Panc1 (cell line): ENCODE measurements at regions not wholly inside any gene's neighbourhood (a gene's known extent, or its start where the extent isn't known, plus 50 kb on each side); places are given as distances from the start of the nearest gene placed in this dataset.

Experiments used
- TF ChIP-seq, protein P1 (sequence below): fragments of 450-650 bp; IDR thresholded peaks from 2 replicates; pipeline ENCODE4 v1.5.1; 2017; ENCODE audit warnings: mild to moderate bottlenecking
- TF ChIP-seq, protein P2 (sequence below), 2 experiments: IDR thresholded peaks; 2 replicates each; pipeline ENCODE4 v1.6.1; 2011 to 2012; ENCODE audit warnings: low read depth in 2 of 2, control low read depth in 1 of 2, low read length in 1 of 2, mild to moderate bottlenecking in 1 of 2, moderate library complexity in 1 of 2; ENCODE audit not compliant: insufficient read depth in 1 of 2

DNA sequence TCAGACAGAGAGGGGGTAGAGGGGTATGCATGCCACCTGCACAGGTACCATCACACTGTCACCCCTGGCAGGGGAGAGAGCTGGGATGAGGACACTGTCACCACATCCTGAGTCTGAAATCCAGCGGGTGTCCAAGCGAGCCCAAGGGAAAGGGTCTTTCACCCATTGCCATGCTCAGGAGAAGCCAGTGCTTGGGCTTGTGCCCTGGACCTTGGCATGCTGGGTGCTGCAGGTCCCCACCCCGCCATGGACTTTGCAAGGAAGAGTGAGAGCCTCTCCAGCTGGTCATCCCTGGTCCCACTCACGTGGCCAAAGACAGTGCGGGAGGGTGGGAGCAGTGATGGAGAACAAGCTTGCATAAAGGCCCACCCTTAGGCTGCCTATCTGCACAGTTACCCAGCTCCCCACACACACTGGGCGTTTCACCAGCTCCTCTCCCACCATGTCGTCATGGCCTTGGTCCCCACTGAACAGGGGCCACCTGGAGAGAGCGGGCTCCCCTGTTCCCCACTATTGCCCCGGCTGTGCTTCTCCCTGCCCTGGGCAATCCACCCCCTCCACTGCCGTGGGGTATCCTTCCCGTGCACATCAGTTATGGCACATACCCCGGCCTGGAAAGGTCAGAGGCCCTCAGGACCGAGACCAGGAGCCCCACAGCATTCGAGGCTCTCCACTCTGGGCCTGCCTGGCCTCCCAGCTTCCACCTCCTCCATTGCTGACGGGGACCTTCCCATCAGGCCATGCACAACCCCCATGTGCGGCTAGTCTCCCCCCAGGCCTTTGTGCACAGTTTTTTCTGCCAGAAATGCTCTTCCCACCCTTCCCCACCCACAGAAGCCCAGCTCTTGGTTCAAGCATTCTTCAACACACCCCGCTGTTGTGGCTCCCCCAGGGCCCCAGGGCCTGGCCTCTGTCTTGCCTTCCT, 58.6 kb upstream of the BCL11B start:
- TF ChIP-seq, protein P1, sequence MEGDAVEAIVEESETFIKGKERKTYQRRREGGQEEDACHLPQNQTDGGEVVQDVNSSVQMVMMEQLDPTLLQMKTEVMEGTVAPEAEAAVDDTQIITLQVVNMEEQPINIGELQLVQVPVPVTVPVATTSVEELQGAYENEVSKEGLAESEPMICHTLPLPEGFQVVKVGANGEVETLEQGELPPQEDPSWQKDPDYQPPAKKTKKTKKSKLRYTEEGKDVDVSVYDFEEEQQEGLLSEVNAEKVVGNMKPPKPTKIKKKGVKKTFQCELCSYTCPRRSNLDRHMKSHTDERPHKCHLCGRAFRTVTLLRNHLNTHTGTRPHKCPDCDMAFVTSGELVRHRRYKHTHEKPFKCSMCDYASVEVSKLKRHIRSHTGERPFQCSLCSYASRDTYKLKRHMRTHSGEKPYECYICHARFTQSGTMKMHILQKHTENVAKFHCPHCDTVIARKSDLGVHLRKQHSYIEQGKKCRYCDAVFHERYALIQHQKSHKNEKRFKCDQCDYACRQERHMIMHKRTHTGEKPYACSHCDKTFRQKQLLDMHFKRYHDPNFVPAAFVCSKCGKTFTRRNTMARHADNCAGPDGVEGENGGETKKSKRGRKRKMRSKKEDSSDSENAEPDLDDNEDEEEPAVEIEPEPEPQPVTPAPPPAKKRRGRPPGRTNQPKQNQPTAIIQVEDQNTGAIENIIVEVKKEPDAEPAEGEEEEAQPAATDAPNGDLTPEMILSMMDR = no peak
- TF ChIP-seq, protein P2, sequence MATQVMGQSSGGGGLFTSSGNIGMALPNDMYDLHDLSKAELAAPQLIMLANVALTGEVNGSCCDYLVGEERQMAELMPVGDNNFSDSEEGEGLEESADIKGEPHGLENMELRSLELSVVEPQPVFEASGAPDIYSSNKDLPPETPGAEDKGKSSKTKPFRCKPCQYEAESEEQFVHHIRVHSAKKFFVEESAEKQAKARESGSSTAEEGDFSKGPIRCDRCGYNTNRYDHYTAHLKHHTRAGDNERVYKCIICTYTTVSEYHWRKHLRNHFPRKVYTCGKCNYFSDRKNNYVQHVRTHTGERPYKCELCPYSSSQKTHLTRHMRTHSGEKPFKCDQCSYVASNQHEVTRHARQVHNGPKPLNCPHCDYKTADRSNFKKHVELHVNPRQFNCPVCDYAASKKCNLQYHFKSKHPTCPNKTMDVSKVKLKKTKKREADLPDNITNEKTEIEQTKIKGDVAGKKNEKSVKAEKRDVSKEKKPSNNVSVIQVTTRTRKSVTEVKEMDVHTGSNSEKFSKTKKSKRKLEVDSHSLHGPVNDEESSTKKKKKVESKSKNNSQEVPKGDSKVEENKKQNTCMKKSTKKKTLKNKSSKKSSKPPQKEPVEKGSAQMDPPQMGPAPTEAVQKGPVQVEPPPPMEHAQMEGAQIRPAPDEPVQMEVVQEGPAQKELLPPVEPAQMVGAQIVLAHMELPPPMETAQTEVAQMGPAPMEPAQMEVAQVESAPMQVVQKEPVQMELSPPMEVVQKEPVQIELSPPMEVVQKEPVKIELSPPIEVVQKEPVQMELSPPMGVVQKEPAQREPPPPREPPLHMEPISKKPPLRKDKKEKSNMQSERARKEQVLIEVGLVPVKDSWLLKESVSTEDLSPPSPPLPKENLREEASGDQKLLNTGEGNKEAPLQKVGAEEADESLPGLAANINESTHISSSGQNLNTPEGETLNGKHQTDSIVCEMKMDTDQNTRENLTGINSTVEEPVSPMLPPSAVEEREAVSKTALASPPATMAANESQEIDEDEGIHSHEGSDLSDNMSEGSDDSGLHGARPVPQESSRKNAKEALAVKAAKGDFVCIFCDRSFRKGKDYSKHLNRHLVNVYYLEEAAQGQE (IDR thresholded peaks at IDR 0.05; ENCODE audit: insufficient read depth in 1 of 2, low read depth in 2 of 2, low read length in 1 of 2) = no peak
